Left cardiac atrium (tissue), 4 donors: ENCODE measurements at regions not wholly inside any gene's neighbourhood (a gene's known extent, or its start where the extent isn't known, plus 50 kb on each side); places are given as distances from the start of the nearest gene placed in this dataset.
A peak's percentile ranks its signal among the peaks of the same experiment; 100 is the strongest.

Experiments
- ATAC-seq, 2 donors: fragments of 200-7000 bp; cut with Tn5 transposase; one replicate each; pipeline ENCODE4 v1.9.1; 2020; ENCODE audit warnings: mild to moderate bottlenecking in 2 of 2, moderate library complexity in 2 of 2
- DNase-seq: peaks from one replicate; pipeline ENCODE4 v3.0.0-alpha.2; 2020
- intact Hi-C, 2 donors: fragments of 100-400 bp; cut with DNase I; formaldehyde crosslinking; loops; one replicate each; pipeline versions ENCODE4 v1.14.1 to v1.15.1; 2022 to 2023
- microRNA-seq, 2 donors: library from miRNA; unstranded; fragments of <30 nt; microRNA quantifications; one replicate each; pipeline ENCODE4 v1.2.0, GENCODE V29; 2020
- donor health status: DM: no; HTN: yes; CAD: no.
- donor health status: DM: no; HTN: yes; CAD: no; lungs with severe emphysema.
- donor health status: DM: yes; HTN: yes; CAD: no.
- donor health status: Dilated cardiomyopathy.

DNA sequence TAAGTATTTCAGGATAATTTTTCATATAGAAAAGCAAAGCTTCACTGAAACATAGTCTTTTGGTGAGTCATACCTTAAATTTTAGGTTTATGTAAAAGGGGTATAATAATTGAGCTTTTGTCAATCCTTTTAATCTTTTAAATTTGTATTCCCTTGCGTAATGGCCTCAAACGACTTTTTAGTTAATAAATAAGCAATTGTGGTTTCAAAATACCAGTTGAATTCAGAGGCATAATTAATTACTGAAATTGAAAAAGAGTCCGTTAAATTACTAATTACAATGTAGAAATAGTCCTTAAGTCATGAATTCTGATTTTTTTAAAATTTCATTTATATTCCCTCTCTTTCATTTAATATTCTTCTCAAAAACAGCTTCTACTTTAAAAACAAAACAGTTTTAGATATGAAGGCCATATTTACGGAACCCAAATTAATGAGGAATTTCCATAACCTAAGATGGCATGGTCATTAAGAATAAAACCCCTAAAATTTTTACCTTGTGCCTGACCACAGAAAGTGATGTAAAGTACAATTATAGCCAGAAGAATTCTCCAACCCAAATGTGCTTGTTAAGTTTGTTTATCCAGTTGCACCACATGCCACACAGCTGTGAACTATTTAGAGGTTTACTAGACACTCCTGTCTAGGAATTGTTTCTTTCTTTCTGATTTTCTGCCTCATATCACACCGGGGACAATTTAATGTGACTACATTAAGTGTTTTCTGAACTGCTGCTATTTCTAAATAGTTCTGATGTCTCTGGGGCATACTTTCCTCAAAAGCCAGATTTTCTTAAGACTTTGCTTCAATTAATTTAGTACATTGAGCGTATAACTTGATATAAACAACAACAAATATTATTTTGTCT lies 60.7 kb upstream of the ITGA4 start:
- intact Hi-C loops, result no loop called here
- DNase-seq (no peak), ATAC-seq (no peak)

DNA sequence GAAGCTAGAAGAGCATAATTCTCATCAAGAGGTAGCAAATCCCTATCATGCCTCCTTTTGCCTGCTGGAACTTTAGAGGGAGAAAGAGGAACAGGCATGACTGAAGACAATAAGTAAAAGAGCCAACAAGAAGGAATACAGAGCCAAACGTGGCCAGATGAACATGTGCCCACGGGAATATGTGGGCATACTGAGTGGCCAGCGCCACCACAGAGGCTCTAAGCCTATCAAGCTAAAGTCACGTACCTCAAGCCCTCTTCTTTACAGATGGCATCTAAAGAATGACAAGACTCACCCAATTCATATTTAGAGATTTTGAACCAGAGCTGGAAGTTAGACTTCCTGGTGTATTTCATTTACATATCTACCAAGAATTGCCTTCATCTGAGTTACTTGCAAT lies 59.9 kb upstream of the ITGA4 start:
- ATAC-seq, result no peak
- intact Hi-C loops, result no loop called here
- no peak for DNase-seq

DNA sequence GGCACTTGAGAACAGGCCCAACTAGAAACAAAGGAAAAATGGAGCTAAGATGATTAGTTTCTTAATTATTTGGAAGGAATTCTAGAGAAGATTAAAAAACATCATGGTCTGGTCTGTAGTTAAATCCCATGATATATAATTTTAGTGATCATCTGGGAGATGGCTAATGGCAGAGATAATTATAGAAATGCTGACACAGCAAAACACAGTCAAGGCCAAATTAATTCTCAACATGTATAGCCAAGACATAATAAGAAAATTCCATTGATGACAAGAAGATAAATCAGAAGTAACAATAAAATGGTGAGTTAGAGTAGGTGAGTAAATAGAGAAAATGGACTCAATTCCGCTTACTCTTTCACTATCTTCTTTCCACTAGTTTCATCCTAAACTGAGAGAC lies 59.2 kb upstream of the ITGA4 start:
- DNase-seq (no peak), ATAC-seq (no peak)
- intact Hi-C loops, result no loop called here

DNA sequence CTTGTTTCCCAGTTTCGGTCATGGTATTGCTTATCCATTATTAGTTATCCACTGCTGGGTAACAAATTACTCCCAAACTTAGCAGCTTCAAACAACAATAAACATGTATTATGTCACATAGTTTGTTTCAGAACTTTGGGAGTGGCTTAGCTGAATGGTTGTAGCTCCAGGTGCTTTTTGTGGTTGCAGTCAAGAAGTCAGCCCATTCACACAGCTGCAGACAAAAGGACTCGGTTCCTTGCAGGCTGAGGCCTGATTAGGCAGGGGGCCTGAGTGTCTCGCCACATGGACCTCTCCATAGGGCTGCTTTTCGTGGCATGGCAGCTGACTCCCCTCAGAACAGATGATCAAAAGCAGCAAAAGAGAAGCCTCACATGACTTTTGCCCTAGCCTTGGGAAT lies 58.2 kb upstream of the ITGA4 start:
- ATAC-seq (no peak), DNase-seq (no peak)
- intact Hi-C loops, result no loop called here

DNA sequence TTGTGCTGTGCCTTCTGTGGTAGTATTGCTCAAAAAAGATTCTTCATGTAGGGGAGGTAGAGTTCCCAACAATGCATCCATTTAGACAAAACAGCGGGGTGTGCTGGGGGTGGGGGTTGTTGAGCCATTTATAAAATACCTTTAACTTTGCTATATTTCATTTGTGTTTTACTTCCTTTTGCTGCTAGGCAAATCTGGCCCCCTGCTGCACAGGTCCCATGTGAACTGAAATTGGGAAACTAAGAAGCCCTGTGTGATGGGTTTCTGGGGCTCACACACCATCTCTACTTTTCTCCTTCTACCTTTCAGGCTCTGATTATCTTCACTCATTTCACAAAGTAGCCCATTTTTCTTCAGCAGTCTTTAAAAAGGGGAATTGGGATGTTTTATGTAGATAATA lies 52.7 kb upstream of the ITGA4 start:
- no peak for ATAC-seq

DNA sequence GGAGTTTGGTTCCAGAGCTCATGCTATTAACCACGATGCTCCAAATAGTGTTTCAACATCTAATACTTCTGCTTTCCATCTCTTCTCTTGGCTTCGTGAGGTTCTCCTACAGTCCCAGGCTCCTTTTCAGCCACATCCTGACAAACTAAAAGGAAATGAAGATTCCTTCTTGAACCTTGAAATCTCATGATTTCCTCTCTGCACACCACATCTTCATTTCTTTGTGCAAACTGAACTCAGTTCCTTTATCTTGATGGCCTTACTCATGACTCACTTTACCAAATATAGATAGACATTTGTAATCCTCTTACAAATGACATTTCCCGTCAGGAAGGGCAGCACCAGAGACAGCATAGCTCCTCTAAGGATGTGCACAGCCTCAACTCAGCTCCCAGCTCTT lies 50.0 kb upstream of the ITGA4 start:
- ATAC-seq, result peak; percentile 23 to 63
- intact Hi-C loops, result no loop called here

More for the DNA sequence above, 52.7 kb upstream of the ITGA4 start:
- DNase-seq, result no peak
- intact Hi-C loops, result no loop called here

More for the DNA sequence above, 50.0 kb upstream of the ITGA4 start:
- no peak for DNase-seq

Small RNA genes lying in the stretch of these regions (microRNA-seq; reads per million reads assigned to microRNA genes)
- 0 reads per million in 2 donors for gene MIR4437
